ENCODE measurements at regions not wholly inside any gene's neighbourhood (a gene's known extent, or its start where the extent isn't known, plus 50 kb on each side); places are given as distances from the start of the nearest gene placed in this dataset.

DNA sequence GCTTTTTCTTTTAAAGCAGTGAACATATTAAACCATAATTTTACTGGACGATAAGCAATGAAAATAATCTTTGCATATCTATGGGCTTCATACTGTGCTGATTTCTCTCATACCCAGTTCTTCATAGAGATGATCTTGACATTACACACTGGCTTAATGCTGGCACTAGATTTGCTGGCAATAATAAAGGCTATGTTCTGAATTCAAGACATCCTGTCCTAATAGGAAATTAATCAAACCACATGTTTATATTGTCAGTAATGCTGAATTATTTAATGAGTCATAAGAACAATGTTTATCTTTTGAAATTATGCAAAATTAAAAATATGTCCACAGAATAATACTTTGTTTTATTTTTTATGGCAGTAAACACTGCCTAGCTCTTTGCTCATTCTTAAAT, 643.2 kb downstream of the OTOL1 start:
- Histone ChIP-seq H3K9me3 (no peaks in the 10 kb centered on the region), H3K4me1 (no peaks in the 10 kb centered on the region), H3K27ac (no peak overlapping the region), H3K27me3 (no peaks in the 10 kb centered on the region), H3K4me3 (no peak overlapping the region), H3K36me3 (no peaks in the 10 kb centered on the region)
- no peak for DNase-seq
- ATAC-seq (ENCODE audit: low FRiP score in 2 of 2), result no peak
- 40 to 74% methylated on average over 1 of the region's 1 CpG for WGBS, 2 donors
- TF ChIP-seq, protein P1, sequence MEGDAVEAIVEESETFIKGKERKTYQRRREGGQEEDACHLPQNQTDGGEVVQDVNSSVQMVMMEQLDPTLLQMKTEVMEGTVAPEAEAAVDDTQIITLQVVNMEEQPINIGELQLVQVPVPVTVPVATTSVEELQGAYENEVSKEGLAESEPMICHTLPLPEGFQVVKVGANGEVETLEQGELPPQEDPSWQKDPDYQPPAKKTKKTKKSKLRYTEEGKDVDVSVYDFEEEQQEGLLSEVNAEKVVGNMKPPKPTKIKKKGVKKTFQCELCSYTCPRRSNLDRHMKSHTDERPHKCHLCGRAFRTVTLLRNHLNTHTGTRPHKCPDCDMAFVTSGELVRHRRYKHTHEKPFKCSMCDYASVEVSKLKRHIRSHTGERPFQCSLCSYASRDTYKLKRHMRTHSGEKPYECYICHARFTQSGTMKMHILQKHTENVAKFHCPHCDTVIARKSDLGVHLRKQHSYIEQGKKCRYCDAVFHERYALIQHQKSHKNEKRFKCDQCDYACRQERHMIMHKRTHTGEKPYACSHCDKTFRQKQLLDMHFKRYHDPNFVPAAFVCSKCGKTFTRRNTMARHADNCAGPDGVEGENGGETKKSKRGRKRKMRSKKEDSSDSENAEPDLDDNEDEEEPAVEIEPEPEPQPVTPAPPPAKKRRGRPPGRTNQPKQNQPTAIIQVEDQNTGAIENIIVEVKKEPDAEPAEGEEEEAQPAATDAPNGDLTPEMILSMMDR (IDR thresholded peaks at IDR 0.05), result no peak
- TF ChIP-seq POLR2AphosphoS5 (IDR thresholded peaks at IDR 0.05) (no peak), EP300 (IDR thresholded peaks at IDR 0.05) (no peak), POLR2A (IDR thresholded peaks at IDR 0.05) (no peak)

DNA sequence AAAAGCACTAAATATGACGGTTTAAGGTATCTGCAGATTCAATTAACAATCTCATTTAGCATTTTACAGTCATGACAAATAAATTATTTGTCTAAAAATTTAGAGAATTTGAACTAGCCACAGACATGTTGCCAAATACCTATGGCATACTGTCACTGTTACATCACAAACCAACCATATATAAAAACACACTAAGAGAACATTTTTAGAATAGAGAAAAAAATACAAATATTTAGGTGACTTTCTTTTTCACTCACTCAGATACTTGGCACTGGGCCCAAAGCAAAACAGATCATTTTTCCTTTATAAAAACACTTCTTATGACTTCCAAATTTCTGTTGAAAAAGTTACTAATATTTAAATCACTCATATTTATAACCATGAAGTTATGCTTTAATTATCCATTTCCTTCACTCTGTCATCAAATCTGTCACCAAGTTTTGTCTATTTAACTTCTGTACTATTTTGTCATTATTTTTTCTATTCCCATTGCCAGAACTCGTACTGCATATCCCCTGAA, 644.7 kb downstream of the OTOL1 start:
- 35 to 37% methylated on average over 2 of the region's 2 CpGs for WGBS, 2 donors
- no peak overlapping the region for H3K4me3 ChIP-seq
- no peaks in the 10 kb centered on the region for H3K36me3 ChIP-seq
- H3K9me3 ChIP-seq, result no peaks in the 10 kb centered on the region
- H3K4me1 ChIP-seq, result no peaks in the 10 kb centered on the region
- DNase-seq (no peak), ATAC-seq (ENCODE audit: low FRiP score in 2 of 2) (no peak)
- TF ChIP-seq POLR2AphosphoS5 (IDR thresholded peaks at IDR 0.05), result no peak
- no peak for TF ChIP-seq EP300 (IDR thresholded peaks at IDR 0.05)
- TF ChIP-seq POLR2A (IDR thresholded peaks at IDR 0.05), result no peak
- TF ChIP-seq, protein P1 (IDR thresholded peaks at IDR 0.05), result no peak
- no peak overlapping the region for H3K27ac ChIP-seq
- no peaks in the 10 kb centered on the region for H3K27me3 ChIP-seq

DNA sequence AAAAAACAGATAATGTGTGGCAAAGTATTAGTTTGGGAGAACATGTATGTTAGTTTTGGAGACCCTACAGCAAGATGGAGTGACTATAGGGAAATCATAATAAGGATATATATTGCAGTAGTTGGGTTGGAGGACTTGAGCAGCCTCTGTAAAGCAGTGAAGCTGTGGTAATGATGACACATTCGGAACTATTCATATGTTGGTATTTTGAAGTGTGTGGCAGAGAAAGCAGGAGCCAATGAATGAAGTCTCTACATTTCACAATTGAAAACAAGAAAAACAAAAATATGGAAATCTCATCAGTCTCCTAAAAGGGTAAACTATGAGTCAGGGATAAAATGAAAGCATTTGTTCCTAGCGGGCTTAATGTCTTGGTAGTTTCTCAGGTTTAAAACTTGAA, 645.9 kb downstream of the OTOL1 start:
- ATAC-seq (ENCODE audit: low FRiP score in 2 of 2) (no peak), DNase-seq (no peak)
- WGBS, 2 donors, result 84 to 95% methylated on average over 2 of the region's 2 CpGs
- Histone ChIP-seq H3K4me1 (no peaks in the 10 kb centered on the region), H3K27me3 (no peaks in the 10 kb centered on the region), H3K4me3 (no peak overlapping the region), H3K36me3 (no peaks in the 10 kb centered on the region), H3K9me3 (no peaks in the 10 kb centered on the region), H3K27ac (no peak overlapping the region)
- TF ChIP-seq POLR2A (IDR thresholded peaks at IDR 0.05), result no peak
- no peak for TF ChIP-seq POLR2AphosphoS5 (IDR thresholded peaks at IDR 0.05)
- no peak for TF ChIP-seq EP300 (IDR thresholded peaks at IDR 0.05)
- TF ChIP-seq, protein P1 (IDR thresholded peaks at IDR 0.05), result no peak

DNA sequence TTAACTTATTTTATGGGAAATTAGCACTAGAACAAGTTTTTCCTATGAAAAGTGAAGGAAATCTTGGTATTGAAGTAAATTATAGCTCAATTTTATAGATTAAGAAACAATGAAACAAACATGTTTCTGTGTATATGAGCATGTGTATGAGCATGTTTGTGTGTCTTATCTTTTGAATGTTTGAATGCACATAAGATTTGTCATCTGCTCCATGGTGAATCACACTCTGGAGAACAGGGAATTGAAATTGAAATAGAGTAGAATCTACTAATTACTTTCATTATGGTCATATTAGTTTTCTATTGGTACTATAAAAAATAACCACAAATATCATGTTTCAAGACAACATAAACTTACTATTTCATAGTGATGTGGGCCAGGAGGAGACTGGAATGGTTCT, 646.6 kb downstream of the OTOL1 start:
- H3K27me3 ChIP-seq, result no peaks in the 10 kb centered on the region
- H3K27ac ChIP-seq, result no peak overlapping the region
- H3K36me3 ChIP-seq, result no peaks in the 10 kb centered on the region
- TF ChIP-seq POLR2AphosphoS5 (IDR thresholded peaks at IDR 0.05), result no peak
- DNase-seq, result no peak
- H3K4me3 ChIP-seq, result no peak overlapping the region
- H3K4me1 ChIP-seq, result no peaks in the 10 kb centered on the region
- H3K9me3 ChIP-seq, result no peaks in the 10 kb centered on the region
- ATAC-seq (ENCODE audit: low FRiP score in 2 of 2), result no peak

DNA sequence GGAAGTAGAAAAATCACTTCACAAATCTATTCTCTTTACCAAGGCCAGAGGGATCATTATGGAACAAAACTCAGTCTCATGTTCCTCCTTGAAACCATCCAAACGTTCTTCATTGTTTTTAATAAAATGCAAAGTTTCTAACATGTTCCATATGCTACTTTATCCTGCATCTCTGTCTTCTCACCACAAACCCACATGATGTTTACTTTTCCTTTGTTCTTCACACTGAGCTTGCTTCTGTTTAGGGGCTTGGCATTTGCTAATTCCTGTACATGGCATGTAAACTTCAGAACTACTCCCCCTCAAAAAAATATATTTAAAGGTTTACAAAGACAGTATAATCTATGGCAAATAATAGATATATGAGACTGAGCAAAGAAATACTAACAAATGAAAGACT, 651.4 kb downstream of the OTOL1 start:
- WGBS, 2 donors, result 13 to 24% methylated on average over 1 of the region's 1 CpG
- no peak for ATAC-seq (ENCODE audit: low FRiP score in 2 of 2)
- Histone ChIP-seq H3K4me3 (no peak overlapping the region), H3K36me3 (no peaks in the 10 kb centered on the region), H3K27me3 (no peaks in the 10 kb centered on the region), H3K4me1 (no peaks in the 10 kb centered on the region), H3K27ac (no peak overlapping the region), H3K9me3 (no peaks in the 10 kb centered on the region)
- DNase-seq, result no peak
- TF ChIP-seq POLR2A (IDR thresholded peaks at IDR 0.05) (no peak), POLR2AphosphoS5 (IDR thresholded peaks at IDR 0.05) (no peak)

DNA sequence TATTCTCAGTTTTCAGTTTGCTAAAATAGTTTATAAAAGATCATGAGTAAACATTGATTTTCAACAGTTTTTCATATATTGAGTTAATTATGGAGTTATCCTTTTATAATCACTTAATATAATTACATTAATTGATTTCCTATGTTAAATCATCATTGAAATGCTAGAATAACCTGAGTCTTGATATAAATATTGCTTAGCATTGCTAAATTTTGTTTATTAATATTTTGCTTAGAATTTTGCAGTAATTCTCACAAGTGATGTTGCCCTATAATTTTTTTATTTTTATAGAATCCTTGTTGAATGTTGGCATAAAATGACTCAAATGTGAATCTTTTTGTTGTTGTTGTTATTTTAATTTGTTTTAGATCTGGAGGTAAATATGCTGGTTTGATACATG, 654.2 kb downstream of the OTOL1 start:
- no peak overlapping the region for H3K27ac ChIP-seq
- no peaks in the 10 kb centered on the region for H3K36me3 ChIP-seq
- no peaks in the 10 kb centered on the region for H3K27me3 ChIP-seq
- no peaks in the 10 kb centered on the region for H3K9me3 ChIP-seq
- no peak for ATAC-seq (ENCODE audit: low FRiP score in 2 of 2)
- TF ChIP-seq, protein P1 (IDR thresholded peaks at IDR 0.05), result no peak
- TF ChIP-seq POLR2A (IDR thresholded peaks at IDR 0.05) (no peak), POLR2AphosphoS5 (IDR thresholded peaks at IDR 0.05) (no peak), EP300 (IDR thresholded peaks at IDR 0.05) (no peak)
- H3K4me3 ChIP-seq, result no peak overlapping the region
- no peaks in the 10 kb centered on the region for H3K4me1 ChIP-seq
- DNase-seq, result no peak

All from upper lobe of left lung (tissue), 6 donors.